Upper lobe of left lung (tissue), 6 donors: ENCODE measurements at regions not wholly inside any gene's neighbourhood (a gene's known extent, or its start where the extent isn't known, plus 50 kb on each side); places are given as distances from the start of the nearest gene placed in this dataset.

Experiments
- ATAC-seq, 2 donors: fragments of 200-7000 bp; cut with Tn5 transposase; one replicate each; pipeline ENCODE4 v1.9.1; 2022; ENCODE audit warnings: mild to moderate bottlenecking in 2 of 2, moderate library complexity in 2 of 2; ENCODE audit not compliant: low FRiP score in 2 of 2
- DNase-seq, 2 donors: peaks; one replicate each; pipeline ENCODE4 v3.0.0-alpha.2; 2019 to 2020
- H3K27ac ChIP-seq, 4 donors: fragments of 200-600 bp; sonication (generic); one replicate each; pipeline ENCODE4 v1.5.1; 2016 to 2019
- H3K27me3 ChIP-seq, 4 donors: fragments of 200-600 bp; sonication (generic); one replicate each; pipeline ENCODE4 v1.5.1; 2017 to 2019
- H3K36me3 ChIP-seq, 4 donors: fragments of 200-600 bp; sonication (generic); one replicate each; pipeline ENCODE4 v1.5.1; 2016 to 2019
- H3K4me1 ChIP-seq, 4 donors: fragments of 200-600 bp; sonication (generic); one replicate each; pipeline ENCODE4 v1.5.1; 2018 to 2019
- H3K4me3 ChIP-seq, 4 donors: fragments of 200-600 bp; sonication (generic); one replicate each; pipeline ENCODE4 v1.5.1; 2017 to 2019; ENCODE audit warnings: mild to moderate bottlenecking in 2 of 4, moderate library complexity in 1 of 4
- H3K9me3 ChIP-seq, 4 donors: fragments of 200-600 bp; sonication (generic); one replicate each; pipeline ENCODE4 v1.5.1; 2018 to 2019
- EP300 ChIP-seq, 4 donors: sonication (generic); formaldehyde crosslinking; IDR thresholded peaks; one replicate each; pipeline ENCODE4 v1.5.1; 2017; ENCODE audit warnings: antibody characterized with exemption in 4 of 4, control low read depth in 2 of 4
- POLR2A ChIP-seq, 4 donors: fragments of 450-650 bp; IDR thresholded peaks; one replicate each; pipeline ENCODE4 v1.5.1; 2016 to 2017; ENCODE audit warnings: antibody characterized with exemption in 4 of 4, mild to moderate bottlenecking in 2 of 4
- POLR2AphosphoS5 ChIP-seq, 2 donors: sonication (generic); formaldehyde crosslinking; IDR thresholded peaks; one replicate each; pipeline ENCODE4 v1.5.1; 2017; ENCODE audit warnings: antibody characterized with exemption in 2 of 2
- WGBS, 2 donors: methylation state at CpG; one replicate each; pipeline ENCODE4 v1.1.5; 2017 to 2018; 5-methylcytosine and 5-hydroxymethylcytosine counted together
- TF ChIP-seq, protein P1 (sequence below), 6 experiments: fragments of 450-650 bp in 4 of 6; fragments of 200-600 bp in 2 of 6; sonication (generic) in 2 of 6; IDR thresholded peaks; one replicate each; pipeline ENCODE4 v1.5.1; 2016 to 2019; ENCODE audit warnings: antibody characterized with exemption in 6 of 6
- donor health status: DM: no; HTN: no; CAD: no; lungs with moderate emphysema.
- donor health status: DM: no; HTN: yes; CAD: no; lungs with severe emphysema.

- WGBS, 2 donors, result 52 to 56% methylated on average over 13 of the region's 13 CpGs
- no peak for TF ChIP-seq POLR2AphosphoS5 (IDR thresholded peaks at IDR 0.05)
- no peak for TF ChIP-seq POLR2A (IDR thresholded peaks at IDR 0.05)
- TF ChIP-seq EP300 (IDR thresholded peaks at IDR 0.05), result no peak
- TF ChIP-seq, protein P1, sequence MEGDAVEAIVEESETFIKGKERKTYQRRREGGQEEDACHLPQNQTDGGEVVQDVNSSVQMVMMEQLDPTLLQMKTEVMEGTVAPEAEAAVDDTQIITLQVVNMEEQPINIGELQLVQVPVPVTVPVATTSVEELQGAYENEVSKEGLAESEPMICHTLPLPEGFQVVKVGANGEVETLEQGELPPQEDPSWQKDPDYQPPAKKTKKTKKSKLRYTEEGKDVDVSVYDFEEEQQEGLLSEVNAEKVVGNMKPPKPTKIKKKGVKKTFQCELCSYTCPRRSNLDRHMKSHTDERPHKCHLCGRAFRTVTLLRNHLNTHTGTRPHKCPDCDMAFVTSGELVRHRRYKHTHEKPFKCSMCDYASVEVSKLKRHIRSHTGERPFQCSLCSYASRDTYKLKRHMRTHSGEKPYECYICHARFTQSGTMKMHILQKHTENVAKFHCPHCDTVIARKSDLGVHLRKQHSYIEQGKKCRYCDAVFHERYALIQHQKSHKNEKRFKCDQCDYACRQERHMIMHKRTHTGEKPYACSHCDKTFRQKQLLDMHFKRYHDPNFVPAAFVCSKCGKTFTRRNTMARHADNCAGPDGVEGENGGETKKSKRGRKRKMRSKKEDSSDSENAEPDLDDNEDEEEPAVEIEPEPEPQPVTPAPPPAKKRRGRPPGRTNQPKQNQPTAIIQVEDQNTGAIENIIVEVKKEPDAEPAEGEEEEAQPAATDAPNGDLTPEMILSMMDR (IDR thresholded peaks at IDR 0.05), result no peak
- Histone ChIP-seq H3K27ac (no peak overlapping the region), H3K4me3 (no peak overlapping the region), H3K4me1 (no peaks in the 10 kb centered on the region), H3K36me3 (no peaks in the 10 kb centered on the region), H3K9me3 (peaks cover 0 to 12% (median 5%) of the 10 kb centered on the region in 4 donors), H3K27me3 (no peaks in the 10 kb centered on the region)
- DNase-seq (no peak), ATAC-seq (no peak)
Observed at GRCh38 chr10:129322933-129323820, 143.9 kb upstream of the MGMT start.

DNA sequence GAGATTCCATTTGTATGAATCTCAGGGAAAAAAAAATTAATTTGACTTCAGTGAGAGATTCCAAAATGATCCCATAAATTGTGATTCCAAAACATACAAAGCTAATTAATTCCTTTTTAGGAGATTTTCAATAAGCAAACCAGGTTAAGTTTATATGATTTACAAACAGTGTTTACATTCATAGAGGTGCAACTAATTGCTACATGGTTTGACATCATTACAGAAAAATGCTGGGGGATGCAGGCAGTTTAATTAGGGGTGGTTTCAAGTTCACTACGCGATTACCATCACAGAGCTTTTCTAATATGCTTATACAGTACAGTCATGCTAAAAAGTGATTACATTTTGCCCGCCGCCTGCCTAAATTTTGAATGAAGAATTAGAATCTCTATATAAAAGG lies 143.2 kb upstream of the MGMT start:
- no peaks in the 10 kb centered on the region for H3K27me3 ChIP-seq
- no peak overlapping the region for H3K4me3 ChIP-seq
- DNase-seq (no peak), ATAC-seq (no peak)
- no peak overlapping the region for H3K27ac ChIP-seq
- H3K36me3 ChIP-seq, result no peaks in the 10 kb centered on the region
- 88 to 93% methylated on average over 4 of the region's 4 CpGs for WGBS, 2 donors
- no peak for TF ChIP-seq POLR2AphosphoS5 (IDR thresholded peaks at IDR 0.05)
- no peak for TF ChIP-seq EP300 (IDR thresholded peaks at IDR 0.05)
- TF ChIP-seq, protein P1 (IDR thresholded peaks at IDR 0.05), result no peak
- TF ChIP-seq POLR2A (IDR thresholded peaks at IDR 0.05), result no peak
- no peaks in the 10 kb centered on the region for H3K4me1 ChIP-seq
- peaks cover 0 to 10% (median 1%) of the 10 kb centered on the region in 4 donors for H3K9me3 ChIP-seq

- TF ChIP-seq POLR2A (IDR thresholded peaks at IDR 0.05) (no peak), POLR2AphosphoS5 (IDR thresholded peaks at IDR 0.05) (no peak), EP300 (IDR thresholded peaks at IDR 0.05) (no peak)
- TF ChIP-seq, protein P1 (IDR thresholded peaks at IDR 0.05), result no peak
- Histone ChIP-seq H3K4me3 (no peak overlapping the region), H3K27me3 (no peaks in the 10 kb centered on the region), H3K9me3 (peaks cover 0 to 1% (median 0%) of the 10 kb centered on the region in 4 donors), H3K36me3 (no peaks in the 10 kb centered on the region), H3K4me1 (no peaks in the 10 kb centered on the region), H3K27ac (no peak overlapping the region)
- whole genome bisulfite sequencing, 2 donors, result 73 to 87% methylated on average over 2 of the region's 2 CpGs
- ATAC-seq (no peak), DNase-seq (no peak)
Observed at GRCh38 chr10:129325893-129326292, 141.1 kb upstream of the MGMT start.

DNA sequence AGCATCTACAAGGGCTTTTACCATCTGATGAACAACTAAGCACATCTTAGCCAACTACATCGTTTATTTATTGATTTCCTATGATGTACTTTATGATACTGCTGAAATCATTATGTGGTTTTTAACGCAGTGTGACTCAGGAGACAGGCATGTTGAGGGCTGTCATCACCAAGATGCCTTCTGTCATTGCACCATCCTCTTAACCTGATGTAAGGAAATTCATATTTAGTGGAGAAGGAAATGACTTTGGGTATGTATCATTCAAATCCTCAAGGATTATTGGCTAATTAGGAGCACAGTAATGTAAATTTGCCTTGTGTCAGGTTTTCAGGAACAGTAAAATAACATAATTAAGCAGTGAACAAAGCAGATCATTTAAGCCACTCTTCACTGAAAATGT lies 138.5 kb upstream of the MGMT start:
- Histone ChIP-seq H3K36me3 (no peaks in the 10 kb centered on the region), H3K27me3 (no peaks in the 10 kb centered on the region), H3K27ac (no peak overlapping the region), H3K9me3 (no peaks in the 10 kb centered on the region), H3K4me3 (no peak overlapping the region), H3K4me1 (no peaks in the 10 kb centered on the region)
- ATAC-seq, result no peak
- TF ChIP-seq, protein P1 (IDR thresholded peaks at IDR 0.05), result no peak
- TF ChIP-seq POLR2A (IDR thresholded peaks at IDR 0.05) (no peak), EP300 (IDR thresholded peaks at IDR 0.05) (no peak), POLR2AphosphoS5 (IDR thresholded peaks at IDR 0.05) (no peak)
- DNase-seq, result no peak
- 64 to 81% methylated on average over 2 of the region's 2 CpGs for WGBS, 2 donors
